ENCODE measurements at regions not wholly inside any gene's neighbourhood (a gene's known extent, or its start where the extent isn't known, plus 50 kb on each side); places are given as distances from the start of the nearest gene placed in this dataset.
"Not testable (repeated sequence)": the region's sequence is repeated elsewhere in the genome, so short reads cannot be mapped to it uniquely, and the experiment has no call there.

DNA sequence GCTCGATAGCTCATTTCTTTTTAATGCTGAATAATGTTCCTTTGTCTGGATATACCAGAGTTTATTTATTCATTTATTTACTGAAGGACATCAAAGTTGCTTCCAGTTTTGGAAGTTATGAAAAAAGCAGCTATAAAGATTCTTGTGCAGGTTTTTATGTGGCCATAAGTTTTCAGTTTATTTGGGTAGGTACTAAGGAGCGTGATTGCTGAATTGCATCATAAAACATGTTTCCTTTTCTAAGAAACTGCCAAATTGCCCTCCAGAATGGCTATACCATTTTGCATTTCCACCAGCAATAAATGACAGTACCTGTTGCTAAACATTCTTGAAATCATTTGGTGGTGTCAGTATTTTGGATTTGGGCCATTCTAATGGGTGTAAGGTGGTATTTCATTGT, 1067.7 kb upstream of the SPRY2 start:
- no peak for DNase-seq

GRCh38 chr13:81406639-81407292, 1065.8 kb upstream of the SPRY2 start:
- DNase-seq: no peak

- DNase-seq: no peak
Measured at GRCh38 chr13:81406022-81406421, 1065.1 kb upstream of the SPRY2 start.

GRCh38 chr13:81396192-81396591, 1055.3 kb upstream of the SPRY2 start:
- no peak for DNase-seq

- no peak for DNase-seq
Measured at GRCh38 chr13:81395368-81395767, 1054.4 kb upstream of the SPRY2 start.

DNA sequence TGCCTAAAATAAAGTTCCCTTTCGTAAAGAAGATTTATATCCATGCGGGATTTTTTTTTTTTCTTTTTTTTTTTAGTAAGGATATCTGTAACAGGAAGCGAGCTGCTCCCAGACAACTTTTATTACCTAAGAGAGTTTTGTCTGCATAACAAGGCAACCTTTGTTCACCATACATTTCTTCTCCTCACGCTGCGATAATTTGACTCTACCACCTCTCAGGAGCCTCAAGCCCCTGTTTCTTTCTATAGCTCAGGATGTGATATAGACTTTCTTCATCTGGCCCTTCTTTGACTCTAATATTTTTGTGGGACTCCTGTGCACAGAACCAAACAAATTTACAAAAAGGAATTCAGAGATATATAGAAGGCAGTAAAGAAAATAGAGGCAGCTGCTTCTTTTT, 1053.7 kb upstream of the SPRY2 start:
- DNase-seq: no peak

- no peak for DNase-seq
Measured at GRCh38 chr13:81393721-81394120, 1052.8 kb upstream of the SPRY2 start.

- no peak for DNase-seq
Measured at GRCh38 chr13:81393110-81393509, 1052.2 kb upstream of the SPRY2 start.

- DNase-seq: no peak
Measured at GRCh38 chr13:81388400-81388799, 1047.5 kb upstream of the SPRY2 start.

- DNase-seq: no peak
Measured at GRCh38 chr13:81383444-81383843, 1042.5 kb upstream of the SPRY2 start.

GRCh38 chr13:81382246-81382645, 1041.3 kb upstream of the SPRY2 start:
- no peak for DNase-seq

DNA sequence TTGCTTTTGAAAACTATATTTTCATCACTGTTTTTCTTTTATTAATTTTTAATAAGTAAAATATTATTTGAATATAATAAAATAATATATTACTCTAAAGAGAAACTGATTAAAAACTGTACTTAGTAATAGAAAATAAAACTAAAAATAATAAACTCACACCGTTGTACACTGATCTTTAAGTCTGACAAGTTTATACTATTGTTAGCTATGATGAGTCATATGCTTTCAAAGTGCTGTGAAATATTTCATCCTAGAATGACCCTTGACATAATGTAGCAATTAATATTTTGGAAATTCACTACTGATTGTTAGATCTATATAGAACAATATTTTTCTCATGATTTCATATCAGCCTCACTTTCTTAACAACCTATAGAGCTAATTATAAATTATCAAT, 1040.6 kb upstream of the SPRY2 start:
- DNase-seq: no peak

DNA sequence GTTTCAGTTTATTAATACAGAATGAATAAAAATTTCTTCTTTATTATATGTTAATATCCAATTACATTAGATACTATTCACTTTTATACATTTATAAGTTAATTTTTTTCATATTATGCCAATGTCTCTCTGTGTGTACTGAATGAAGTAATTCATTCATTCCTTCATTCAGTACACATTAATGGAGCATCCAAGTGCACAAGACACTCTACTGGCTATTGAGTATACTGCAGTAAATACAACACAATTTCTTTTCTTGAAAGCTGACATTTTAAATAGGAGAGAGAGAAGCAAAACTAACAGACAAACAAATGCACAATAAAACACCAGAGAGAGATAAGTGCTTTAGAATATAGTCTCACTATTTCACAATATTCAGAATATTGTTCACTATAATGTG, 1038.3 kb upstream of the SPRY2 start:
- no peak for DNase-seq

DNA sequence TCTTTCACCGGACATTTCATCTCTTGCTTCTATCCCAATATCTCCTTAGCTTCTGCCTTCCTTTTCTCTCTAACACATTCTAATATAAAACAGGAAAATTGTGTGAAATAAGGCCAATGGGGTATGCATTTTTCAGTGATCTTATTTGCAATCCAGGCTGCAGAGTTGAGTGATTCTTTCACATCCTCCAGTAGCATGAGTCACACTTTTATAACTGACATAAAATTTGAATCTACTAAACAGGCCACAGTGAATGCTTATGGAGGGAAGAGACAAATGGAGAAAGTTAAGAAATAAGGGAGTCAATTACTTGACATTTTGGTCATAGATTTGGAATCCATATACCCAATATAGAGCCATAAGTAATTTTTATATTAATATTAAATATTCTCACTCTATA, 1037.0 kb upstream of the SPRY2 start:
- no peak for DNase-seq

DNA sequence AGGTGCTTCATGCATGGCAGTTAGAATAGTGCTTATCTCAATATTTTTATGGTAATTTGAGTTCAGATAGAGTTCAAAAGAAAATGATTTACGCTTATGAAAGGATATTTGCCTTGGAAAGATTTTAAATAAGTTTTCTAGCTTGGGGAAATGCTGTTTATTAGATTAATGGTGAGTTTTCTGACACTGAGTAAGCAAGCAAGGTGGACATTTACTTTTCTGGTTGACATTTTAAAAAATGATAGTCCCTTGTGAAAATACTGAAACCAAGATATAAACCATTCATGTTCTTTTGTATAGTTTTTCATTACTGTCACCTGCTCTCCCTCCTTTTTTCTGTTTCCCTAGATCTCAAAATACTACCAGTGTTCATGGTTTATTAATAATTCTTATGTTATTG, 1034.8 kb upstream of the SPRY2 start:
- no peak for DNase-seq

GRCh38 chr13:81362711-81363110, 1021.8 kb upstream of the SPRY2 start:
- not testable (repeated sequence) for DNase-seq

GRCh38 chr13:81350056-81350455, 1009.1 kb upstream of the SPRY2 start:
- no peak for DNase-seq

- DNase-seq: not testable (repeated sequence)
Measured at GRCh38 chr13:81340118-81341069, 999.5 kb upstream of the SPRY2 start.

- not testable (repeated sequence) for DNase-seq
Measured at GRCh38 chr13:81339666-81340065, 998.7 kb upstream of the SPRY2 start.

GRCh38 chr13:81334481-81334880, 993.6 kb upstream of the SPRY2 start:
- no peak for DNase-seq

DNA sequence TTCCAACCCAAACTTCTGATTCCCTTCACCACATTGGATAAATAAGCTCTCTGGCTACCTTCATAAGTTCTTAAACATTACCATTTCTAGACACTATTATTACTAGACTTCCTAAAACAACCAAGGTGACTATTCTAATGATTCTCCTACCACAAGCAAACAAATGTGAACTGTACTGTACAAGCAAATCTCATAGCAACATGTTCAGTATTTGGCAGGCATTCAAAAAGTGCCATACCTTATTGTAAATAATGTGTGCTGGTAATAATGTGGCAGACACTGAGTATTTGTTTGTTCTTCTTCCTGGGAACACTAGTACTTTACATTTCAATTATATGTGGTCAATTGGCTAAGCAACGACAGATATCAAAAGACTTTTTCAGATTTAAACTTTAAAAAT, 986.0 kb upstream of the SPRY2 start:
- no peak for DNase-seq

- DNase-seq: no peak
Measured at GRCh38 chr13:81320516-81320915, 979.6 kb upstream of the SPRY2 start.

GRCh38 chr13:81319351-81319750, 978.4 kb upstream of the SPRY2 start:
- DNase-seq: no peak

All from stimulated activated CD4-positive, alpha-beta T cell treated with anti-CD3 and anti-CD28 coated beads, Interleukin-4, amount 100 ng/mL, for 24 hours (primary cell).